ENCODE measurements at regions not wholly inside any gene's neighbourhood (a gene's known extent, or its start where the extent isn't known, plus 50 kb on each side); places are given as distances from the start of the nearest gene placed in this dataset.

GRCh38 chr20:29687438-29687837, 1570.0 kb upstream of the DEFB115 start:
- TF ChIP-seq CTCF (IDR thresholded peaks at IDR 0.05; ENCODE audit: control extremely low read depth, extremely low read depth, low read depth, missing control alignments) = no peak
- DNase-seq (ENCODE audit: extremely low spot score) = no peak
- POLR2A ChIA-PET = no interaction called here
- CTCF ChIA-PET = no interaction called here

- DNase-seq (ENCODE audit: extremely low spot score) = no peak
- ChIA-PET POLR2A (no interaction called here), CTCF (no interaction called here)
- no peak for TF ChIP-seq CTCF (IDR thresholded peaks at IDR 0.05; ENCODE audit: control extremely low read depth, extremely low read depth, low read depth, missing control alignments)
These were observed 1567.8 kb upstream of the DEFB115 start for GRCh38 chr20:29689411-29690225.

- no peak for TF ChIP-seq CTCF (IDR thresholded peaks at IDR 0.05; ENCODE audit: control extremely low read depth, extremely low read depth, low read depth, missing control alignments)
- POLR2A ChIA-PET = no interaction called here
- no peak for DNase-seq (ENCODE audit: extremely low spot score)
- CTCF ChIA-PET = no interaction called here
These were observed 1567.2 kb upstream of the DEFB115 start for GRCh38 chr20:29690274-29690673.

- ChIA-PET POLR2A (no interaction called here), CTCF (no interaction called here)
- DNase-seq (ENCODE audit: extremely low spot score) = peak; percentile 2
- no peak for TF ChIP-seq CTCF (IDR thresholded peaks at IDR 0.05; ENCODE audit: control extremely low read depth, extremely low read depth, low read depth, missing control alignments)
These were observed 1516.9 kb upstream of the DEFB115 start for GRCh38 chr20:29740601-29740950.

- ChIA-PET CTCF (no interaction called here), POLR2A (no interaction called here)
- no peak for TF ChIP-seq CTCF (IDR thresholded peaks at IDR 0.05; ENCODE audit: control extremely low read depth, extremely low read depth, low read depth, missing control alignments)
- no peak for DNase-seq (ENCODE audit: extremely low spot score)
These were observed 1516.4 kb upstream of the DEFB115 start for GRCh38 chr20:29740951-29741593.

GRCh38 chr20:29741594-29741893, 1515.9 kb upstream of the DEFB115 start:
- POLR2A ChIA-PET = no interaction called here
- TF ChIP-seq CTCF (IDR thresholded peaks at IDR 0.05; ENCODE audit: control extremely low read depth, extremely low read depth, low read depth, missing control alignments) = no peak
- CTCF ChIA-PET = no interaction called here
- DNase-seq (ENCODE audit: extremely low spot score) = no peak
